ENCODE measurements at regions not wholly inside any gene's neighbourhood (a gene's known extent, or its start where the extent isn't known, plus 50 kb on each side); places are given as distances from the start of the nearest gene placed in this dataset.

- TF ChIP-seq, protein P1, sequence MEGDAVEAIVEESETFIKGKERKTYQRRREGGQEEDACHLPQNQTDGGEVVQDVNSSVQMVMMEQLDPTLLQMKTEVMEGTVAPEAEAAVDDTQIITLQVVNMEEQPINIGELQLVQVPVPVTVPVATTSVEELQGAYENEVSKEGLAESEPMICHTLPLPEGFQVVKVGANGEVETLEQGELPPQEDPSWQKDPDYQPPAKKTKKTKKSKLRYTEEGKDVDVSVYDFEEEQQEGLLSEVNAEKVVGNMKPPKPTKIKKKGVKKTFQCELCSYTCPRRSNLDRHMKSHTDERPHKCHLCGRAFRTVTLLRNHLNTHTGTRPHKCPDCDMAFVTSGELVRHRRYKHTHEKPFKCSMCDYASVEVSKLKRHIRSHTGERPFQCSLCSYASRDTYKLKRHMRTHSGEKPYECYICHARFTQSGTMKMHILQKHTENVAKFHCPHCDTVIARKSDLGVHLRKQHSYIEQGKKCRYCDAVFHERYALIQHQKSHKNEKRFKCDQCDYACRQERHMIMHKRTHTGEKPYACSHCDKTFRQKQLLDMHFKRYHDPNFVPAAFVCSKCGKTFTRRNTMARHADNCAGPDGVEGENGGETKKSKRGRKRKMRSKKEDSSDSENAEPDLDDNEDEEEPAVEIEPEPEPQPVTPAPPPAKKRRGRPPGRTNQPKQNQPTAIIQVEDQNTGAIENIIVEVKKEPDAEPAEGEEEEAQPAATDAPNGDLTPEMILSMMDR (IDR thresholded peaks at IDR 0.05) = no peak
- TF ChIP-seq EP300 (IDR thresholded peaks at IDR 0.05; ENCODE audit: borderline replicate concordance in 1 of 2, low read depth in 1 of 2, low read length in 1 of 2) = no peak
- no peak for TF ChIP-seq EZH2phosphoT487 (IDR thresholded peaks at IDR 0.05; ENCODE audit: borderline replicate concordance, low read depth)
- no peak for TF ChIP-seq PBX3 (IDR thresholded peaks at IDR 0.05)
- TF ChIP-seq TAF1 (IDR thresholded peaks at IDR 0.05; ENCODE audit: borderline replicate concordance, low read depth, low read length) = no peak
- no peak for TF ChIP-seq SMC3 (IDR thresholded peaks at IDR 0.05; ENCODE audit: low read depth, low read length)
- TF ChIP-seq POLR2AphosphoS5 (IDR thresholded peaks at IDR 0.05; ENCODE audit: low read depth, low read length) = no peak
- TF ChIP-seq USF2 (IDR thresholded peaks at IDR 0.05; ENCODE audit: borderline replicate concordance, low read depth, low read length) = no peak
- TF ChIP-seq RAD21 (IDR thresholded peaks at IDR 0.05; ENCODE audit: low read length) = no peak
- no peak for TF ChIP-seq ELF1 (IDR thresholded peaks at IDR 0.05)
- no peak for TF ChIP-seq RFX5 (IDR thresholded peaks at IDR 0.05; ENCODE audit: low read length)
- no peak for TF ChIP-seq JUND (IDR thresholded peaks at IDR 0.05)
- no peak for TF ChIP-seq YY1 (IDR thresholded peaks at IDR 0.05; ENCODE audit: low read depth)
These were observed 137.9 kb upstream of the TMCC3 start for GRCh38 chr12:94788298-94788697.

Measured in SK-N-SH (cell line).